GM21367 (cell line): ENCODE measurements at regions not wholly inside any gene's neighbourhood (a gene's known extent, or its start where the extent isn't known, plus 50 kb on each side); places are given as distances from the start of the nearest gene placed in this dataset.

Experiments used
- ATAC-seq: cut with Tn5 transposase; IDR thresholded peaks from one replicate; pipeline ENCODE4 v1.9.1; 2021; ENCODE audit not compliant: unreplicated experiment

- no peak for ATAC-seq
Measured at GRCh38 chr18:54716586-54716985, 111.7 kb upstream of the RAB27B start.

- ATAC-seq: peak; percentile 87
Measured at GRCh38 chr18:54717673-54718407, 110.4 kb upstream of the RAB27B start.

- ATAC-seq: no peak
Measured at GRCh38 chr18:54718408-54718773, 109.9 kb upstream of the RAB27B start.

GRCh38 chr18:54720620-54721019, 107.7 kb upstream of the RAB27B start:
- ATAC-seq: no peak

GRCh38 chr18:54726143-54726542, 102.1 kb upstream of the RAB27B start:
- ATAC-seq: no peak

GRCh38 chr18:54734059-54734458, 94.2 kb upstream of the RAB27B start:
- no peak for ATAC-seq

GRCh38 chr18:54736981-54737380, 91.3 kb upstream of the RAB27B start:
- no peak for ATAC-seq

- no peak for ATAC-seq
Measured at GRCh38 chr18:54737986-54738385, 90.3 kb upstream of the RAB27B start.

- no peak for ATAC-seq
Measured at GRCh38 chr18:54739476-54739875, 88.8 kb upstream of the RAB27B start.

- ATAC-seq: no peak
Measured at GRCh38 chr18:54740136-54740846, 88.0 kb upstream of the RAB27B start.

GRCh38 chr18:54742120-54742519, 86.2 kb upstream of the RAB27B start:
- no peak for ATAC-seq

- no peak for ATAC-seq
Measured at GRCh38 chr18:54742659-54743604, 85.3 kb upstream of the RAB27B start.

GRCh38 chr18:54743605-54743995, 84.7 kb upstream of the RAB27B start:
- ATAC-seq: no peak

- no peak for ATAC-seq
Measured at GRCh38 chr18:54749291-54749690, 79.0 kb upstream of the RAB27B start.

GRCh38 chr18:54750350-54750749, 77.9 kb upstream of the RAB27B start:
- no peak for ATAC-seq

- no peak for ATAC-seq
Measured at GRCh38 chr18:54752185-54752584, 76.1 kb upstream of the RAB27B start.

- ATAC-seq: no peak
Measured at GRCh38 chr18:54755456-54755855, 72.8 kb upstream of the RAB27B start.

GRCh38 chr18:54762386-54762785, 65.9 kb upstream of the RAB27B start:
- ATAC-seq: no peak

GRCh38 chr18:54764786-54765185, 63.5 kb upstream of the RAB27B start:
- no peak for ATAC-seq

GRCh38 chr18:54765636-54766375, 62.5 kb upstream of the RAB27B start:
- no peak for ATAC-seq

- no peak for ATAC-seq
Measured at GRCh38 chr18:54766634-54767033, 61.6 kb upstream of the RAB27B start.
